GM12892 (cell line): ENCODE measurements at regions not wholly inside any gene's neighbourhood (a gene's known extent, or its start where the extent isn't known, plus 50 kb on each side); places are given as distances from the start of the nearest gene placed in this dataset.

ENCODE experiments used
- POLR2A ChIP-seq: IDR thresholded peaks from 2 replicates; pipeline ENCODE4 v1.6.1; 2011; ENCODE audit warnings: low read depth, low read length, control low read depth
- POLR2AphosphoS5 ChIP-seq: IDR thresholded peaks from 2 replicates; pipeline ENCODE4 v1.6.1; 2011; ENCODE audit warnings: low read depth, low read length, control low read depth
- TAF1 ChIP-seq: IDR thresholded peaks from 2 replicates; pipeline ENCODE4 v1.6.1; 2011; ENCODE audit warnings: low read depth, mild to moderate bottlenecking, control low read depth, low read length, borderline replicate concordance

DNA sequence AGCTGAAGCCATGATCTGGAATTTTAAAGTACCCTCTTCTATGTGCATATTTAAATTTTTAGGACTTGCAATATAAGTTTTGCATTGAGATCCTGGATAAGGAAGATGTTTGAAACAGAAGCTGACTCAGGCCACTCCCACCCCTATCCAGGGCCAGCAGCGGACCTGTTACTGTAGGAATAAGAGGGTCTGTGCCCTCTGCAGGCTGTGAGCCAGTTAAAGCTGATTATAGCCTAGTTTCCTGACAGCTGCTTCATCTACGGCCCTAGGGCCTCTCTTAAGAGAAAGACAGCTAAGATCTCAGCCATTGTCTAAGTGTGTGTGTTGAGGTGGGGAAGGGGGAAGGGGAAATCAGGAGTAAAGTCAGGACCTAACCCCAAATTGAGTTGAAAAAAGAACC is 234.0 kb downstream of the HAUS1 start:
- TF ChIP-seq POLR2A (no peak), POLR2AphosphoS5 (no peak), TAF1 (no peak)
